H1 (cell line): ENCODE measurements at regions not wholly inside any gene's neighbourhood (a gene's known extent, or its start where the extent isn't known, plus 50 kb on each side); places are given as distances from the start of the nearest gene placed in this dataset.

Experiments
- BCL11A ChIP-seq, 2 experiments: IDR thresholded peaks; one replicate each; pipeline ENCODE4 v1.6.1; 2011; ENCODE audit warnings: low read depth in 2 of 2, low read length in 2 of 2, mild to moderate bottlenecking in 2 of 2
- CHD7 ChIP-seq: fragments of 300-600 bp; sonication (generic); IDR thresholded peaks from 2 replicates; pipeline ENCODE4 v1.7.1; 2012; ENCODE audit warnings: low read length, moderate library complexity, mild to moderate bottlenecking, inconsistent platforms; ENCODE audit not compliant: insufficient replicate concordance
- EGR1 ChIP-seq: IDR thresholded peaks from 2 replicates; pipeline ENCODE4 v1.6.1; 2011; ENCODE audit warnings: low read depth, low read length, borderline replicate concordance
- JUN ChIP-seq: IDR thresholded peaks from 2 replicates; pipeline ENCODE4 v1.6.1; 2011; ENCODE audit warnings: low read depth, mild to moderate bottlenecking, improper control_type of control experiment, low read length
- JUND ChIP-seq: IDR thresholded peaks from 2 replicates; pipeline ENCODE4 v1.6.1; 2011; ENCODE audit warnings: mild to moderate bottlenecking, improper control_type of control experiment, low read length
- MAFK ChIP-seq: IDR thresholded peaks from 2 replicates; pipeline ENCODE4 v1.6.1; 2012; ENCODE audit warnings: low read depth, mild to moderate bottlenecking, improper control_type of control experiment, low read length
- POLR2A ChIP-seq, 2 experiments: IDR thresholded peaks; 1 replicate in 1 of 2; 2 replicates in 1 of 2; pipeline ENCODE4 v1.6.1; 2011; ENCODE audit warnings: low read depth in 2 of 2, low read length in 2 of 2, mild to moderate bottlenecking in 2 of 2; ENCODE audit errors: control extremely low read depth in 1 of 2
- POLR2AphosphoS5 ChIP-seq: IDR thresholded peaks from 2 replicates; pipeline ENCODE4 v1.6.1; 2011; ENCODE audit warnings: low read depth, low read length
- POU5F1 ChIP-seq: IDR thresholded peaks from 2 replicates; pipeline ENCODE4 v1.6.1; 2011; ENCODE audit warnings: low read depth, mild to moderate bottlenecking, low read length, moderate library complexity
- SAP30 ChIP-seq: fragments of 300-600 bp; sonication (generic); IDR thresholded peaks from 2 replicates; pipeline ENCODE4 v1.7.1; 2012; ENCODE audit warnings: low read length, moderate library complexity, mild to moderate bottlenecking, inconsistent platforms; ENCODE audit not compliant: insufficient read depth, insufficient replicate concordance

DNA sequence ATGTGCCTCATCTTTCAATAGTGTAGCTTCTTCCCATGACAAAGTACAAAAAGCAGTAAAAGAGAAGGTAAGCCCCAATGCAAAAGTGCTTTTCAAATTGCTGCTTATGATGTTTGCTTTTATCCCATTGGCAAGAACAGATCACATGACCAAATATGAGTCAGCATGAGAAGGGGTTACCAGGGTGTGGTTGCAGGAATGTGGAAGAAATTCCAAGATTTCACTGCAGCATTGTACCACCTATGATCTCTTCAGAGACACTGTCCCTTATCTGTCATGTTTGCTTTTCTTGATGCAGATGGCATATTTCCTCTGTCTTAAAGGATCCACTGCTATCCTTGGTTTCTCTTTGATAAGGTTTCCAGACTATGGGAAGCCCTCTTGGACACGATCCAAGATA is 1006.9 kb upstream of the PRMT6 start (continued):
- TF ChIP-seq CHD7 (no peak), JUN (no peak), BCL11A (IDR thresholded peaks at IDR 0.05; ENCODE audit: low read depth in 2 of 2, low read length in 2 of 2) (no peak), POU5F1 (no peak), POLR2A (IDR thresholded peaks at IDR 0.05; ENCODE audit: control extremely low read depth in 1 of 2, low read depth in 2 of 2, low read length in 2 of 2) (no peak), POLR2AphosphoS5 (no peak), JUND (no peak), MAFK (no peak), EGR1 (no peak), SAP30 (no peak)
